ENCODE measurements at regions not wholly inside any gene's neighbourhood (a gene's known extent, or its start where the extent isn't known, plus 50 kb on each side); places are given as distances from the start of the nearest gene placed in this dataset.

DNA sequence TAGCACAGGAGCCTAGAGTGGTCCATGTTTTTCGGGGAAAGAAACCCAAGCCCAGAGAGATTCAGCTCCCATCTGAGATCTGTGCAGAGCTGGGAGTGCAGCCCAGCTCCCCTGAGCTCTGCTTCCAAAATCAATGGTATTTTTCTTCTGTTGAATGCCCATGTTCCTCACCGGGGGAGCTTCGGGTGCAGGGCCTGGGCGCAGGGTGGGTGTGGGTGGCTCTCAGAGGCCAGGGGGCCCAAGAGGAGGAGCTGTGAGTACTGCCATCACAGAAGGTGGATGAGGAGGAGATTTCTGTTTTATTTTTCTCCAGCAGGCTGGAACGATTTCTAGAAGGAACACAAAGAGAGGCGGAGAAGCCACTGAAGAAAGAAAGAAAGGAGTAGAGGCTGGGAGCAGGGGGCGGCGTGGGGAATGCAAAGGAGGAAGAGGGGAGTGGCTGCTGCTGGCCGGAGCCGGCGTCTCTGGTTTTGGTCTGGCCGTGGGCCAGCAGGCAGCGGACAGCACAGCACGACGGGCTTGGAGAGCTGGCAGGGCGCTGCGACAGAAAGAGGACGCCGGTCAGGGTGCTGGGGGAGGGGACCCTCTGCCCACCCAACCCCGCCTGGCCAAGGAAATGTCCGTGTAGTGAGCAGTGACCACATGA is 76.2 kb upstream of the KSR1 start:
- no peaks in the 10 kb centered on the region for H3K36me3 ChIP-seq
- H3K4me1 ChIP-seq, result 0 out of 2 replicates have a peak, but pooled peaks cover 5% of the 10 kb centered on the region
- H3K4me2 ChIP-seq, result no peak overlapping the region
- no peaks in the 10 kb centered on the region for H4K20me1 ChIP-seq
- no peak overlapping the region for H3K27ac ChIP-seq
- TF ChIP-seq Cebpa-rat (IDR thresholded peaks at IDR 0.05), result no peak
- H3K9me3 ChIP-seq, result peaks cover 9% of the 10 kb centered on the region; the same call in 1 of the 2 replicates
- no peak overlapping the region for H3K4me3 ChIP-seq
- H3K9ac ChIP-seq, result no peak overlapping the region
- no peaks in the 10 kb centered on the region for H3K27me3 ChIP-seq

DNA sequence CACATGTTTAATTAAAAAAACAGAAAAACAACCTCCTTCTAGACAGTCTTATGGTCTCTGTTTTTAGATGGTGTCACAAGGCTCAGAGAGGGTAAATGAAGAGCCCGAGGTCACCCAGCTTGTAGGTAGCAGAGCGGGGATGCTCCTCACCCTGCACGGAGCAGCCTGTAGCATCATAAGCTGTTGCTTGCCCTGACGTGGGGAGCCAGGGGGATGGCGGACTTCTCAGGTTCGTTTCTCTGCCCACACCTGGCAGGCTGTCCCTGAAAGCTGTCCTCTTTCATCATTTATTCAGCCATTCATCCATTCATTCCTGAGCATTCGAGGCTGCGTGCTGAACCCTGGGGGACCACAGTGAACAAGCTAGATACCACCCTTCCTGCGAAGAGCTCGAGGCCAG is 75.7 kb upstream of the KSR1 start:
- H4K20me1 ChIP-seq, result no peaks in the 10 kb centered on the region

DNA sequence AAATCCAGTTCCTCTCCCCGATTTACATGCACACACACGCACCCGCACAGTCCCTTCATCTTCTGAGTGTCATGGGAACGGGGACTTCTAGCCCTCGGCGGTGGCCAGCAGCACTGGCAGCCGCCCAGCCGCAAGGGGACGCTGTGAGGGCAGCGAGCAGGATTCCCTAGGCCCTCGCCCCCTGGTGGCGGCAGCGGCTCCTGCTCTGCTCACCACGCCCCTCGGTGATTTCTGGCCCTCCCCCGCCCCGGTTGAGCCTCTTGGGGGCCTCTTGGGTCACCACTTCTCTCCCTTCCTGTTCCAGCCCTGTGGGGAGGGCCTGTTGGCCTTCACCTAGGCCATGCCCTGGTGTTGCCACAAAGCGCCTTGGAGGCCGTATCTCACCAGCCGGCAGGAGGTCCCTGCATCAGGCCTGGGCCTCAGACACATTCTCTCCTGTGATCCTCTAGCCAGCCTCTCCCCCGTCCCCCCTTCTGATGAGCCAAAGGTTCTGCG is 75.2 kb upstream of the KSR1 start:
- Histone ChIP-seq H3K4me3 (no peak overlapping the region), H3K27ac (no peak overlapping the region), H3K9ac (no peak overlapping the region), H3K4me1 (0 out of 2 replicates have a peak, but pooled peaks cover 5% of the 10 kb centered on the region), H4K20me1 (no peaks in the 10 kb centered on the region), H3K4me2 (no peak overlapping the region), H3K36me3 (no peaks in the 10 kb centered on the region), H3K27me3 (no peaks in the 10 kb centered on the region), H3K9me3 (peaks cover 1% of the 10 kb centered on the region; the same call in 1 of the 2 replicates)
- TF ChIP-seq Cebpa-rat (IDR thresholded peaks at IDR 0.05), result no peak

More for the DNA sequence above, 75.7 kb upstream of the KSR1 start:
- no peak overlapping the region for H3K9ac ChIP-seq
- H3K4me3 ChIP-seq, result no peak overlapping the region
- 0 out of 2 replicates have a peak, but pooled peaks cover 5% of the 10 kb centered on the region for H3K4me1 ChIP-seq
- TF ChIP-seq Cebpa-rat (IDR thresholded peaks at IDR 0.05), result no peak
- no peaks in the 10 kb centered on the region for H3K27me3 ChIP-seq
- no peaks in the 10 kb centered on the region for H3K36me3 ChIP-seq
- peaks cover 5% of the 10 kb centered on the region; the same call in 1 of the 2 replicates for H3K9me3 ChIP-seq
- H3K4me2 ChIP-seq, result no peak overlapping the region
- H3K27ac ChIP-seq, result no peak overlapping the region

DNA sequence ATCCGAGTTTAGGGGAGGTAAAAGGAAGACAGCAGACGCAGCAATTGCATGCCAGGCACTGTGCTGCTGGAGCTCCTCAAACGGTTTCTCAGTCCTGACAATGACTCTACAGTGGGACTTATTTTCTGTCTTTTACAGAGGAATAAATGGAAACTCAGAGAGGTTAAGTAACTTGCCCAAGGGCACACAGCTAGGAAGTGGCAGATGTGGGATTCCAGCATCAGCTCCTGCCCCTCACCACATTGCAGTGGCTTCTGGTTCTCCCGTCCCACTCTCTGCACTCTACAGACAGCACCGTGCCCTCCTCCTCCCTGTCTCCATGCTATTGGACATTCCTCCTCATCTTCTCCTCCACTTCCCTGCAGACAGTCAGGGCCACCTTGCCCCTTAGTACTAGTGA is 74.2 kb upstream of the KSR1 start:
- Histone ChIP-seq H3K27me3 (no peaks in the 10 kb centered on the region), H3K4me1 (0 out of 2 replicates have a peak, but pooled peaks cover 5% of the 10 kb centered on the region), H3K4me2 (no peak overlapping the region), H3K4me3 (no peak overlapping the region), H3K9me3 (no peaks in the 10 kb centered on the region), H3K27ac (no peak overlapping the region), H3K9ac (no peak overlapping the region), H3K36me3 (no peaks in the 10 kb centered on the region), H4K20me1 (no peaks in the 10 kb centered on the region)
- no peak for TF ChIP-seq Cebpa-rat (IDR thresholded peaks at IDR 0.05)

DNA sequence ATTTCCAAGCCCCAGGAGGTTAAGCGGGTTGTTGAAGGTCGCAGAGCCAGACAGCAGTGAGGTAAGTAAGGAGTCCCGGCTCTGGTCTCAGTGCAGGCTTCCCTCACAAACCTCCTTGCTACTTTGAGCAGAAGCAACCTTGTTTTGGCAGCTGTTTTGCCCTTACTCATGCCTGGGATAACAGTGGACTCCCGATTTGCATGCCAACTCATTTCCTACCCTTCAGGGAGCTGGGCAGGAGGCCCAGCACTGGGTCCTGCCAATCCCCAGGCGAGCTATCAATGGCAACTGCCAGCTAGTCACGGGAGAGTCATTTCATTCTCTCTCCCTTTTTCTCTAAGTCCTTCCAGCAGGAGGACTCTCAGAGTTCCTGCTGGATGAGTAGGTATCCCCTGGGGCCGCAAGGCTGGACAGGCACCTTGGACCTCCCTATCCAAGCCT is 72.0 kb upstream of the KSR1 start:
- no peak overlapping the region for H3K9ac ChIP-seq

DNA sequence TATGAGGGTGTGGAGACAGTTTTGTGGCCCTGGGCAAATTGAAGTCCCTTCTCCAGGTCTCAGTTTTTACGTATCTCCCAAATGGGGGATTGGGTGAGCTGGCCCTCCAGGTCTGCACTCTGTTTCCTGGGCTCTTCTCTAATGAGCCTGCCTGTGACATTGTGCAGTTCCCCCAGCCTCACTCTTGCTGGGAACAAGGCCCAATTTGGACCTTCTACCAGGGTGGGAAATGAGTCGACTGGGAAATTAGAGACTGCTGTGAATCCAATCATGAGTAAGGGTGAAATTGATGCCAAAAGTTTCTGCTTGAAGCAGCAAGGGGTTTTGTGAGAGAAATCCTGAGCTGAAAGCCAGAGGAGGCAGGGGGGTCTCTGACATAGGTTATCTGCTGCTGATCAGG is 71.5 kb upstream of the KSR1 start:
- TF ChIP-seq Cebpa-rat (IDR thresholded peaks at IDR 0.05), result no peak
- Histone ChIP-seq H3K4me1 (peaks cover 17% of the 10 kb centered on the region; the same call in 1 of the 2 replicates), H4K20me1 (no peaks in the 10 kb centered on the region), H3K9ac (no peak overlapping the region), H3K27ac (no peak overlapping the region), H3K36me3 (no peaks in the 10 kb centered on the region), H3K4me3 (no peak overlapping the region), H3K27me3 (no peaks in the 10 kb centered on the region), H3K4me2 (no peak overlapping the region), H3K9me3 (no peaks in the 10 kb centered on the region; the same call in 1 of the 2 replicates)

More for the DNA sequence above, 72.0 kb upstream of the KSR1 start:
- Histone ChIP-seq H3K36me3 (no peaks in the 10 kb centered on the region), H3K4me2 (no peak overlapping the region), H3K27ac (no peak overlapping the region), H3K4me1 (peaks cover 13% of the 10 kb centered on the region; the same call in 1 of the 2 replicates), H3K9me3 (no peaks in the 10 kb centered on the region; the same call in 1 of the 2 replicates), H3K4me3 (no peak overlapping the region), H4K20me1 (no peaks in the 10 kb centered on the region), H3K27me3 (no peaks in the 10 kb centered on the region)
- TF ChIP-seq Cebpa-rat (IDR thresholded peaks at IDR 0.05), result no peak

DNA sequence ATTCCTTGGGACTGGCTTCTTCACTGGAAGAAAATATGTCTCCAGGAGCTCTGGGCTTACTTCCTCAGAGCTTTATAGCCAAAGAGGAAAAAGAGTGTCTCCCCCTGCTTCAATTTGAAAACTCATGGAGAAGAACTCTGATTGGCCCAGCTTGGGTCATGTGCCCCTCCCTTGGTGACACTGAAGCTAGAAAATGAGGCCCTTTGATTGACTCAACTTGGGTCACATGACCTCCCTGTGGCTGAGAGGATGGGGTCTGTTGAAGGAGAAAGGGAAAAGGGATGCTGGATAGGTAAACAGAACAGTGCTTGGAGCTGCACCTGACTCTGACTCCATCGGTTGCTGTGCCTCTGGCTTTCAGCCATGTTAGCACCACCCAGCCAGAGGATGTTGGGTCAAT is 70.6 kb upstream of the KSR1 start:
- H3K9ac ChIP-seq, result no peak overlapping the region
- H3K27ac ChIP-seq, result no peak overlapping the region
- no peaks in the 10 kb centered on the region for H3K36me3 ChIP-seq
- no peak for TF ChIP-seq Cebpa-rat (IDR thresholded peaks at IDR 0.05)
- H3K9me3 ChIP-seq, result no peaks in the 10 kb centered on the region; the same call in 1 of the 2 replicates
- H3K4me1 ChIP-seq, result peaks cover 17% of the 10 kb centered on the region; the same call in 1 of the 2 replicates
- no peak overlapping the region for H3K4me2 ChIP-seq
- no peaks in the 10 kb centered on the region for H4K20me1 ChIP-seq
- no peak overlapping the region for H3K4me3 ChIP-seq
- no peaks in the 10 kb centered on the region for H3K27me3 ChIP-seq

DNA sequence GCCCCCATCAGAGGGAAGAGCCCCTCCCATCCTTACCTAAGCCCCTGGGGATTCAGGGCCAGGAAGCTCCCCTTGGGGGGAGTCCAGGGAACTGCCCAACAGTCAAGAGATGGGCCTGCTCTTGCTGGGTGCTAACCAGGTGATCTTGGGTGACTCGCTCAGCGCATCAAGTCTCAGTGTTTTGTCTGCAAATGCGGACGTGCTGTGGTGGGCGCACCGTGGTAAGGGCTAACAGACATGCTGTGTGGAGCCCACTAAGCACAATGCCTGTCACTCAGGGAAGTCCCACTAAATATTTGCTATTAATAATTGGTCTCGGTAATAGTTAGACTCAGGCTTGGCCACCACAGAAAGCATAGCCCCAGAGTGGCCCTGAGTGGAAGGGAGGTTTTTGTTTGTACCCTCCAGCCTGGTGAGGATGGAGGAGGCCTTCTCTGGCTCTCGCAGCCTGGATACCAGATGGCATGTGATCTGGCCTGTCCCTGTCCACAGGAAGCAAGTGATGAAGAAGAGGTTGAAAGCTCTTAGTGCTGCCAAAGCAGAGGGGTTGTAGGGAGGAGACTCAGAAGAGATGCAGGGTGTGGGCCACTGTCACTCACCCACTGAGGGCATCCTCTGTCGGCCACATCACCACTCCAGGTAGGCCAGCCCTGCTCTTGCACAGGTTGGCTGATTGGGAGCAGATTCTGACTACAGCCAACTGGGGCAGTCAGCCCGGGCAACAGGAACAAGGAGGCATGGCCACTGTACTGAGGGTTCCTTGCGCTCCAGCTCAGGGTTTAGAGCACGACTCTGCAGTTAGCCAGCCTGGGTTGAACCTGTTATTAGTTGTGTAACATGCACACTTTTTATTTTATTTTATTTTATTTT is 69.8 kb upstream of the KSR1 start:
- Histone ChIP-seq H3K4me1 (peaks cover 12% of the 10 kb centered on the region; the same call in 1 of the 2 replicates), H3K9ac (no peak overlapping the region), H3K27ac (no peak overlapping the region), H3K36me3 (no peaks in the 10 kb centered on the region), H3K27me3 (no peaks in the 10 kb centered on the region), H3K9me3 (no peaks in the 10 kb centered on the region; the same call in 1 of the 2 replicates), H4K20me1 (no peaks in the 10 kb centered on the region), H3K4me3 (no peak overlapping the region), H3K4me2 (no peak overlapping the region)
- TF ChIP-seq Cebpa-rat (IDR thresholded peaks at IDR 0.05), result no peak

DNA sequence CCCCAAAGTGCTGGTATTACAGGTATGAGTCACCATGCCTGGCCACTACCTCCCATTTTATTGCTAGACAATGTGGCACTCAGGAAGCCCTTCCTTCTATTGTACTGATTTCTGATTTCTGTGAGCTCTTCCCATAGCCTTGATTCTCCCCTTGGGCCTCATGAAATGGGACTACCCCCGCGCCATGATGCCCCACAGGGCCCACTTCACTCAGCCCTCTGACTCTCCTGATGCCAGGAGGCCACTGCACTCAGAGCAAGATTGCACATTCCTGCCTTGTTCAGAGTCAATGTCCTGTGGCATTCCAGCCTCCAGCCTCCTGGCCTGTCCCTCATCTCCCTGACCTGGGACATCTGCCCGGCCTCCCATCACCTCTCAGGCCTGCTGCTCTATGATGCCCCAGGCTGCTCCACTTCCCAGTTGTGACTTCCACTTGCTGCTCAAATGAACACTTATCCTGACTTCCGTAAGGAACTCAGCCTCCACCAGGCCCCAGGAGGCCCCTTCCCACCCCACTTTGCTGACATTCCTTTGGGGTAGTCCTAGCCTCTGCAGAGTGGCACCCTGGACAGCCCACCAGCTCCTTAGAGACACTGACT is 66.6 kb upstream of the KSR1 start:
- 0 out of 2 replicates have a peak overlapping the region, but pooled peaks have one; percentile 9 for H3K27ac ChIP-seq
- peak overlapping the region; percentile 26; the same call in 1 of the 2 replicates for H3K4me2 ChIP-seq
- no peak overlapping the region for H3K9ac ChIP-seq
- peaks cover 12% of the 10 kb centered on the region; the same call in 1 of the 2 replicates for H3K4me1 ChIP-seq
- peaks cover 3% of the 10 kb centered on the region; the same call in 1 of the 2 replicates for H3K9me3 ChIP-seq
- TF ChIP-seq Cebpa-rat (IDR thresholded peaks at IDR 0.05), result no peak
- no peaks in the 10 kb centered on the region for H3K36me3 ChIP-seq
- no peak overlapping the region for H3K4me3 ChIP-seq
- H3K27me3 ChIP-seq, result no peaks in the 10 kb centered on the region
- H4K20me1 ChIP-seq, result no peaks in the 10 kb centered on the region
